Activated CD4-positive, alpha-beta T cell treated with anti-CD3 and anti-CD28 coated beads, Interleukin-2, amount 10 ng/mL, durations not matched to agents 24 days and 14 days (primary cell): ENCODE measurements at regions not wholly inside any gene's neighbourhood (a gene's known extent, or its start where the extent isn't known, plus 50 kb on each side); places are given as distances from the start of the nearest gene placed in this dataset.

ENCODE experiments used
- DNase-seq: peaks from one replicate; pipeline ENCODE4 v3.0.0; 2022
- H3K27ac Mint-ChIP-seq: one replicate; pipeline ENCODE4 v1.8.0; 2022; ENCODE audit warnings: mild to moderate bottlenecking, mixed read lengths
- H3K27me3 Mint-ChIP-seq: one replicate; pipeline ENCODE4 v1.8.0; 2022; ENCODE audit warnings: mixed read lengths
- H3K36me3 Mint-ChIP-seq: one replicate; pipeline ENCODE4 v1.8.0; 2022; ENCODE audit warnings: low read depth, mild to moderate bottlenecking, mixed read lengths
- H3K4me1 Mint-ChIP-seq: one replicate; pipeline ENCODE4 v1.8.0; 2021; ENCODE audit warnings: mixed read lengths
- H3K4me3 Mint-ChIP-seq: one replicate; pipeline ENCODE4 v1.8.0; 2022; ENCODE audit warnings: mild to moderate bottlenecking, moderate library complexity, mixed read lengths
- H3K9me3 Mint-ChIP-seq: one replicate; pipeline ENCODE4 v1.8.0; 2021; ENCODE audit warnings: mixed read lengths
- intact Hi-C: fragments of 100-400 bp; cut with micrococcal nuclease; formaldehyde crosslinking; loops from one replicate; pipeline ENCODE4 v1.15.1; 2023

DNA sequence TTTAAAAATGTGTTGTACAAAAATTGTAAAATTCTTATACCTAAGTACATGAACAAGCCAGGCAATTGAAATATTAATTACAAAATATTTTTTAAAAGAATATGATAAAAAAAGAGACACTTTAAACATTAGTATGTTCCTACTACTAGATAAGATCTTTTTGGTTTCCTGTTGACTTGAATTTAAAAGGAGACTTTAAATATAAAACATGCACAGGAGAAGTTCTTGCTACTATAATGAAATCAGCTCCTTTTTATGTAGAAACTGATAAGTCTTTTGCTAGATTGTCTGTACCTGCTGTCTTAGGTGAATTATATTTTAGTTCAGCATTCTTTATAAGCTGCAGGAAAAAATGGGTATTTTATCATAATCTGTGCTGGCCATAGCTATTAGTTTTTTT lies 140.2 kb downstream of the TNFSF13B start:
- Mint-ChIP-seq H3K9me3 (peaks cover 3% of the 10 kb centered on the region), H3K36me3 (no peaks in the 10 kb centered on the region), H3K4me1 (peaks cover 13% of the 10 kb centered on the region), H3K27ac (no peak overlapping the region), H3K27me3 (no peaks in the 10 kb centered on the region), H3K4me3 (no peak overlapping the region)
- DNase-seq: no peak
- intact Hi-C loops: no loop called here

DNA sequence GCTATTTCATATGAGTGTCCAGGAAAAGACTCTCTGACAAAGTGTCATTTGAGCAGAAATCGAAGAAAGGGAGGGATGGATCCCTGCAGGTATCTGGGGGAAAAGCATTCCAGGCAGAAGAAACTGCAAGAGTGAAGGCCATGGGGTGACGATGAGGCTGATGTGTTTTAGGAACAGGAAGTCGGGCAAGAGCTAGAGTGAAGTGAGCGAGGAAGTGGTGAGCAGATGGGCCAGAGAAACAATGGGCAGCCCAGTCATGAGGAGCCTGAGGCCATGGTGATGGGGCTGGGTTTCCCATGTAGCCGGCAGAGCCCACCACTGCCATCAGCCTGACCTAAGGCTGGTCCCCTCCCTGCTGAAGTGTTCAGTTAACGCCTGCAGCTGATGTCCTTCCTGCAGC lies 150.2 kb downstream of the TNFSF13B start:
- no peak overlapping the region for H3K27ac Mint-ChIP-seq
- no peaks in the 10 kb centered on the region for H3K27me3 Mint-ChIP-seq
- no peaks in the 10 kb centered on the region for H3K36me3 Mint-ChIP-seq
- intact Hi-C loops: no loop called here
- no peak for DNase-seq
- peaks cover 4% of the 10 kb centered on the region for H3K9me3 Mint-ChIP-seq
- no peaks in the 10 kb centered on the region for H3K4me1 Mint-ChIP-seq
- H3K4me3 Mint-ChIP-seq: no peak overlapping the region

DNA sequence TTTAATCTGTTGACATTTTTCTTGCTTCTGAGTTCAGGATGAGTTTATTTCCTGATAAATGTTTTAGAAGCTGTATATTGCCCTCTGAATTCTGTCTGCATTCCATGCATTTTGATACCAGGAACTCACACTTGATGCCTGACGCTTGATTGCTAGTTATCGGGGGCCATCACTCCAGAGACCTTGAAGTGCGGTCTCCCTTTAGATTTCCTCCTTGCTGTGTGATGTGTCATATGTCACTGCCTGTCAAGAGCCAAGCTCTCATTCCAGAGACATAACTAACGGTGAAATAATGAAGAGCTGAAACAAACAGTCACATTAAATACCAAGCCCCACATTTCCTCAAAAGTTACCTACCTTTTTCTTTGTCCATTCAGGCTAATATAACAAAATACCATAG lies 155.5 kb downstream of the TNFSF13B start:
- DNase-seq: no peak
- H3K4me1 Mint-ChIP-seq: no peaks in the 10 kb centered on the region
- H3K4me3 Mint-ChIP-seq: no peak overlapping the region
- H3K9me3 Mint-ChIP-seq: no peaks in the 10 kb centered on the region
- intact Hi-C loops: no loop called here
- no peak overlapping the region for H3K27ac Mint-ChIP-seq
- no peaks in the 10 kb centered on the region for H3K27me3 Mint-ChIP-seq
- H3K36me3 Mint-ChIP-seq: no peaks in the 10 kb centered on the region

DNA sequence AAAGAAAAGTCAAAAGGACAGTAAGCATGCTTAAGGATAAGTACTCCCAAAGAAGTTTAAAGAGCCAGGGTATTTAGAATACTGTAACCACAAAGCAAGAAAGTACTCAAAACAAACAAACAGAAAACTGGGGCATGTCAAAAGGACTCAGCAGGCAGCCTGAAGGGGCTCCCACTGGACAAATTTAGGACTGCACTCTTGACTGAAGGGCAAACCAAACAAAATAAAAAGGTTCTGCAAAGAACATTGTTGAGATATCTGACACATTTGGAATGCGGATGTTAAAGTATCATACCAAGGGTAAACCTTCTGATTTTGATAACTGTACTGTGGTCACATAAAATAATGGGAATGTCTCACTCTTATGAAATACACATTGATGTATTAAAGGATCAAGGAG lies 157.4 kb downstream of the TNFSF13B start:
- Mint-ChIP-seq H3K4me1 (no peaks in the 10 kb centered on the region), H3K36me3 (no peaks in the 10 kb centered on the region), H3K27me3 (no peaks in the 10 kb centered on the region), H3K9me3 (no peaks in the 10 kb centered on the region), H3K4me3 (no peak overlapping the region), H3K27ac (no peak overlapping the region)
- intact Hi-C loops: no loop called here
- DNase-seq: no peak

DNA sequence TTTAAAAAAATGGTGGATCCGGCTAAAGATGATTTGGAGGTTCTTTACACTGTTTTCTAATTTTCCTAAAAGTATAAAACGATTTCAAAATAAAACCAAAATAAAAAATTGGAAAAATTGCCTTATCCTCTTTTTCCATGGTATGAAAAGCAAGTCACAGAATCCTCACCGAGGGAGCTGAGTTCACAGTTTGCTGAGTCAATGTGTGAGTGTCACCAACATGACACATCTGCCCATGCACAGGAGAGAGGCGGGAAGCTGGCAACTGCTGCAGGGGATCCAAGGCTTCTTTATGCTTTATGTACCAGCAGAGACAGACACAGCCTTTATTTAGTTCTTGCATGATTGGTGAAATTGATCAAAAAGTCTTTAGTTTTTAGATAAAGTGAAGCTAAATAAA lies 157.8 kb downstream of the TNFSF13B start:
- Mint-ChIP-seq H3K27ac (no peak overlapping the region), H3K4me1 (no peaks in the 10 kb centered on the region), H3K9me3 (no peaks in the 10 kb centered on the region), H3K4me3 (no peak overlapping the region), H3K36me3 (no peaks in the 10 kb centered on the region), H3K27me3 (no peaks in the 10 kb centered on the region)
- DNase-seq: no peak
- intact Hi-C loops: no loop called here

DNA sequence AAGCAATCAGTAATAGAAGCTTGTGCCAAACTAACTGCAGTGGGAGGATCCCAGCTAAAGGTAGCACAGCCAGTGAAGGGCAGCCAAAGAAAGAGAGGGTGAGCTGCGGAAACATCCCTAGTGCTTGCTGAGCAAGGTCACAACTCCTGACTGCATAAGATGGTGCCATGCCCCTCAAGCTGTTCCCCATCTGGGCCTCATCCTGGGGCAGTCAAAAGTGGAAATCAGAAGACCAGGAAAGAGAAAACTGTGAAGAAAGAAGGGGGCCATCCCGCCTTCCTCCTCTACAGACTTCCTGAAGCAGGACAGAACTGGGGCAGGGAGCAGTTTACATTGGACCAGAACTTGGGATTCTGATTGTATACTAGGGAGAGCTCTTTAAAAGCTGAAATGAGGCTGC lies 159.2 kb downstream of the TNFSF13B start:
- no peaks in the 10 kb centered on the region for H3K27me3 Mint-ChIP-seq
- H3K36me3 Mint-ChIP-seq: no peaks in the 10 kb centered on the region
- H3K4me3 Mint-ChIP-seq: no peak overlapping the region
- no peak overlapping the region for H3K27ac Mint-ChIP-seq
- no peaks in the 10 kb centered on the region for H3K4me1 Mint-ChIP-seq
- H3K9me3 Mint-ChIP-seq: no peaks in the 10 kb centered on the region
- DNase-seq: no peak
- intact Hi-C loops: no loop called here

DNA sequence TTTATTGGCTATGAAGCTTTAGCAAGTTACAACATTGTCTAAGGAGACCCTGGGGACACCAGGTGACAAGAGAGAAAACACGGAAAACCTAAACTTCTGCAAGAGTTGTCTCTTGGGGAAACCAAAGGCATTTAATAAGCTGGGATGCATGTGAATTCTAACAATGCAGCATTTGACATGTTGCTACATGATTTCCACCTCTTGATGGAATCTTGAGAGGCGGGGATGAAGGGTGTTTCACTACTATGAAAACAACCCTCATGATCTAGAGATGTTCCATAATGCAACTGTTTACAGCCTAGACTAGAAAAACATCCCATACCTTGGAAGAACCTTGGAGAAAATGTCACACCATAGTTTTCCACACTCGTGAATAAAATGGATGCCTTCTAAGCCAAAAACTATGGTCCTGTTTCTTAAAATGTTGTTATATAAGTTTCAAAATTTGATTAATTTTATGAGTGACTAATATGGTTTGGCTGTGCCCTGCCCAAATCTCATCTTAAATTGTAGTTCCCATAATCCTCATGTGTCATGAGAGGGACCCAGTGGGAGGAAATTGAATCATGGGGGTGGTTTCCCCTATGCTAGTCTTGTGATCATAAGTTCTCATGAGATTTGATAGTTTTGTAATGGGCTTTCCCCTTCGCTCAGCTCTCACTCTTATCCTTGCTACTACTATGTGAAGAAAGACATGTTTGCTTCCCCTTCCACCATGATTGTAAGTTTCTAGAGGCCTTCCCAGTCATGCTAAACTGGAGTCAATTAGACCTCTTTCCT lies 164.6 kb downstream of the TNFSF13B start:
- Mint-ChIP-seq H3K27me3 (no peaks in the 10 kb centered on the region), H3K36me3 (no peaks in the 10 kb centered on the region), H3K27ac (no peak overlapping the region), H3K4me1 (no peaks in the 10 kb centered on the region), H3K4me3 (no peak overlapping the region), H3K9me3 (no peaks in the 10 kb centered on the region)
- DNase-seq: no peak
- intact Hi-C loops: no loop called here

DNA sequence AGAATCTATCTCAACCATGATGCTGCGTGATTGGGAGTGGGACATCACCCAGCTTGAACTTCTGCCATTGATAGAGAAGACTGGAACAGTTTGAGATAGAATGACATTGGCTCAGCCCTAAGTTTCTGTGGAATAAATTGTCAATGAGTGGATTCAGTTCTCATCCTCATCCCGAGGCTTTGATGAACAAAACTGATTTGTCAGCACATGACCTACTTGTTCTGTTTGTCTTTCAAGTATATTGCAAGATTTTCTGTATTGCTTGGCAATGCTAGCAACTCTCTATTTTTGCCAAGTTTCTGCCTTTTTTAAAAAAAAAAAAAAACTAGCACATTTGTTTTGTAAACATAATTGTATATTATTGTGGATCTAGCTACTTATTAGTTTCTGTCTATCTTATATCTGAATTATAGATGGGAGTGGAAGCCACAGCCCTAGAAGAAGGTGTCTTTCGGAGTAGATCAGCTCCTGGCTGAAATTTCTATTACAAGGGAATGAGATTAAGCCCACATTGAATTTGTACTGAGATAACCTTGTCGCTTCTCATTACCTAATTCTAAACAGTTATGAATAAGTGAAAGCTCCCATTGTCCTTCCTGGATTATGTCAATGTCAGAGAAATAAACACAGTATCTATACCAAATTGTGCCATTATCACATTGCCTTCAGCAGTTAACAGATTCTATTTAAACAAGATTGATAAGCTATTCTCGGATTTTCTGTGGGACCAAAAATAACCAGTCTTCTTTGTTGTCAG lies 166.1 kb downstream of the TNFSF13B start:
- H3K36me3 Mint-ChIP-seq: no peaks in the 10 kb centered on the region
- H3K27ac Mint-ChIP-seq: no peak overlapping the region
- no peak overlapping the region for H3K4me3 Mint-ChIP-seq
- intact Hi-C loops: no loop called here
- no peaks in the 10 kb centered on the region for H3K4me1 Mint-ChIP-seq
- no peaks in the 10 kb centered on the region for H3K27me3 Mint-ChIP-seq
- H3K9me3 Mint-ChIP-seq: no peaks in the 10 kb centered on the region
- no peak for DNase-seq

DNA sequence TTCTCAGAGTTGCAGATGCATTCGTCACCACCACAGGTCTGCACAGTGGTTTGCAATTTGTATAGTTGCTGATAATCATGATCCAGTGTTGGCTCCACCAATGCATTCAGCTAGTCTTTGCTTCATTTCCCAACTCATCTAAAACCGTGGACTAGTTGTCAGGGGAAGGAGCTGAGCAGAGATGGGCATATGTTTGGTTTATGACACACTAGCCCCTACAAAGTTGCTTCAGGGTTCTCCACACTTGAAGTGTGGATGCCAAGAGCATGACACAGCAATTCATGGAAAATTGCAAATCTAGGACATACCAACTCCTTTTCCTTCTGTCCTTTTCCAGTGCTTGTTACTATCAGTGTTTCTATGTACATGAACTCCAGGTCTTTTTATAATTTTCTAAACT lies 168.0 kb downstream of the TNFSF13B start:
- Mint-ChIP-seq H3K27ac (no peak overlapping the region), H3K36me3 (no peaks in the 10 kb centered on the region), H3K4me3 (no peak overlapping the region), H3K4me1 (no peaks in the 10 kb centered on the region), H3K9me3 (no peaks in the 10 kb centered on the region), H3K27me3 (no peaks in the 10 kb centered on the region)
- no peak for DNase-seq
- intact Hi-C loops: no loop called here

DNA sequence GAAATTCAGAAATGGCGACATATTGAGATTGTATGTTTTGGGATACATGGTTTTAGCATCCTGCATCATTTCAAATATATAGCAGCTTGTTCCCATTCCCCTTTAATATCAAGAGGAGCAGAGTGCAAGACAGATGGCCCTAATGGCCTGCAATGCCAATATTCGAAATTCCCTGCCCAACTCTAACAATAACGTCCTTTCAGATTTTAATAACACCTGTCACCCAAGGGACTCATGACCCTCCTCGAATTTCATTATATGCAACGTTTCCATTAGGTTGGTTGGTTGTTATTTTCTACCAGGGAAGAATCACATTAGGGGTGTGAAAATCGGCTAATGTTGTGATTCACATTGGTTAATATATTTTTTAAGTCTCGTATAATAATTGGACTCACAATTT lies 170.0 kb downstream of the TNFSF13B start:
- intact Hi-C loops: no loop called here
- Mint-ChIP-seq H3K9me3 (no peaks in the 10 kb centered on the region), H3K4me1 (no peaks in the 10 kb centered on the region), H3K36me3 (no peaks in the 10 kb centered on the region), H3K27me3 (no peaks in the 10 kb centered on the region), H3K4me3 (no peak overlapping the region), H3K27ac (no peak overlapping the region)
- DNase-seq: no peak

DNA sequence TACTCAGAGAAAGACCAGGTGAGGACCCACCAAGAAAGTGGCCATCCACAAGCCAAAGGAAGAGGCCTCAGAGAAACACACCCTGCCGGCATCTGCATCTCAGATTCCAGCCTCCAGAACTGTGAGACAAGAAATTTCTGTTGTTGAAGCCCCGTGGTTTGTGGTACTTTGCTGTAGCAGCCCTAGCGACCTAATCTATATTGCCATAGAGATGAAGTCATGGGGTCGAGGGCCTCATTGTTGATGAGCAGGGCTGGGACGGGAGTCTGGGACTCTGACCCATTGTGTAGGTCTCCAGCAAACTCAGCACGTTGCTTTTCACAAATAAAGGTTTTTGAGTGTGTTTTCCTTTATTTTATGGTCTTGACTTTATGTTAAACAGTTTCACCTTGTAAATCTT lies 174.9 kb downstream of the TNFSF13B start:
- Mint-ChIP-seq H3K4me1 (no peaks in the 10 kb centered on the region), H3K27me3 (no peaks in the 10 kb centered on the region), H3K27ac (no peak overlapping the region), H3K4me3 (no peak overlapping the region), H3K9me3 (no peaks in the 10 kb centered on the region), H3K36me3 (no peaks in the 10 kb centered on the region)
- intact Hi-C loops: no loop called here
- DNase-seq: no peak

DNA sequence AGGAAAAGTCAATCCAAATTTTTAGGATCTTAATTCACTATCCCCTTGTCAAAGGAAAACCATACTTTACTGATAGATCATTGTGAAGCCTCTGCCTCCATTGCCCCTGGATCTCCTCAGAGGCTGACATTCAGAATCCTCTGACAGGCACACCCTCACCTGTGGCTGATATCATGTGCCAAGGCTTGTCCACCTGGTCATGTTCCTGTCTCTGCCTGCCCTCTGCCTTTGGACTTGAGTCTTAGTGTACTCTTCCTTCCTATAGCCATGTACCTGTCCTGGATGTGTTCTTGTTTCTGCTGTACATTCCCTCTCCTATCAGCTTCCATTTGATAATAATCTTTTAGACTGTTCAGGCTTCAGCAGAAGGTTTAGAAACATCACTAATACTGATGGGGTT lies 179.4 kb downstream of the TNFSF13B start:
- Mint-ChIP-seq H3K4me3 (no peak overlapping the region), H3K36me3 (no peaks in the 10 kb centered on the region), H3K27me3 (no peaks in the 10 kb centered on the region), H3K4me1 (no peaks in the 10 kb centered on the region), H3K9me3 (no peaks in the 10 kb centered on the region), H3K27ac (no peak overlapping the region)
- intact Hi-C loops: no loop called here
- DNase-seq: no peak

DNA sequence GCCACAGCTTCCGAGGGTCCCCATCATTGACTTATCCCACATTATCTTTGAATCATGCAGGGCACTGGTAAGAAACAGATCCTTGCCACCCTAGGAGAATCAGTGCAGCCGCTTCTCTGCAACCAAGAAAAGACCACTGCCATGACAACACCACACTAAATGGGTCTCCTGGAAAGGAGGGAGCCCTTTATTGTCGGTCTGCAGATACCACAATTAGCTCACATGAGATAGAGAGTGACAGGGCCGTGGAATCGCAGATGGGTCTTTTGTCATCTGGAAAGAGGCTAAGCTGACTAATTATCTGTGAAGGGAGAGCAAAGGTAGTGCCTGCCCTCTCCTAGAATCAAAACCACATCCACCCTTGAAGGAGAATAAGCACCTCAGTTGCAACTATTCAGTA lies 178.3 kb upstream of the MYO16 start:
- no peak overlapping the region for H3K27ac Mint-ChIP-seq
- intact Hi-C loops: no loop called here
- no peaks in the 10 kb centered on the region for H3K9me3 Mint-ChIP-seq
- no peaks in the 10 kb centered on the region for H3K27me3 Mint-ChIP-seq
- DNase-seq: no peak
- H3K36me3 Mint-ChIP-seq: no peaks in the 10 kb centered on the region
- H3K4me3 Mint-ChIP-seq: no peak overlapping the region
- no peaks in the 10 kb centered on the region for H3K4me1 Mint-ChIP-seq

DNA sequence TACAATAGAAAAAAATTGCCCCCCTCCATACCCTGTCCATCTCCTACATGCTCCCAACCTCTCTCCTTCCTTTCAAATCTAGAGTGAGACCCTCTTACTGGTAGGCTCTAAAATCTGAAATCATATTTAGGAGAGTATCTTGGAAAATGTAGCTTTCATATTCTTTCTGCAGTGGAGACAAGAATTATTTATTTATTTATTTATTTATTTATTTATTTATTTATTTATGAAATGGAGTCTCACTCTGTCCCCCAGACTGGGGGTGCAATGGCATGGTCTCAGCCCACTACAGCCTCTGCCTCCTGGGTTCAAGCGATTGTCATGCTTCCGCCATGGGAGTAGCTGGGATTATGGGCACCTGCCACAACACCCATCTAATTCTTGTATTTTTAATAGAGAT lies 174.1 kb upstream of the MYO16 start:
- intact Hi-C loops: no loop called here
- no peaks in the 10 kb centered on the region for H3K36me3 Mint-ChIP-seq
- H3K4me3 Mint-ChIP-seq: no peak overlapping the region
- no peaks in the 10 kb centered on the region for H3K9me3 Mint-ChIP-seq
- H3K27ac Mint-ChIP-seq: no peak overlapping the region
- H3K4me1 Mint-ChIP-seq: no peaks in the 10 kb centered on the region
- no peak for DNase-seq
- no peaks in the 10 kb centered on the region for H3K27me3 Mint-ChIP-seq

DNA sequence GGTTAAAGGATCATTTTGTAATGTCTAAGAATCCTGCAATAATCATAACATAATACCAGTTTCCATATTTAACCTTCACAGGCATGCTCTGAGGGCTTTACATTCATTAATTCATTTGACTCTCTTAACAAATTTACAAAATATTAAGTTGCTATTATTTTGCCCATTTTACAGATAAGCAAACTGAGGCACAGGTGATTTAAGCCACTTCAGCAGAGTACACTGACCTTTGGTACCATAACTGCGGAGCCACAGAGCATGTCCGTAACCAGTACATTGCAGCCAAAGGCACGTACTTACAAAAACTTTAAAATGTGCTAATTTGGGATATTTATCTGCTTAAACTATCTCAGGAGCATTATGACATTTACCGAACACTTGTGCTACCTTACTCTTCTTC lies 169.4 kb upstream of the MYO16 start:
- Mint-ChIP-seq H3K27ac (no peak overlapping the region), H3K4me1 (no peaks in the 10 kb centered on the region), H3K36me3 (no peaks in the 10 kb centered on the region), H3K4me3 (no peak overlapping the region), H3K9me3 (no peaks in the 10 kb centered on the region), H3K27me3 (no peaks in the 10 kb centered on the region)
- DNase-seq: no peak
- intact Hi-C loops: no loop called here
